ENCODE measurements at regions not wholly inside any gene's neighbourhood (a gene's known extent, or its start where the extent isn't known, plus 50 kb on each side); places are given as distances from the start of the nearest gene placed in this dataset.
"Not testable (repeated sequence)": the region's sequence is repeated elsewhere in the genome, so short reads cannot be mapped to it uniquely, and the experiment has no call there.

DNA sequence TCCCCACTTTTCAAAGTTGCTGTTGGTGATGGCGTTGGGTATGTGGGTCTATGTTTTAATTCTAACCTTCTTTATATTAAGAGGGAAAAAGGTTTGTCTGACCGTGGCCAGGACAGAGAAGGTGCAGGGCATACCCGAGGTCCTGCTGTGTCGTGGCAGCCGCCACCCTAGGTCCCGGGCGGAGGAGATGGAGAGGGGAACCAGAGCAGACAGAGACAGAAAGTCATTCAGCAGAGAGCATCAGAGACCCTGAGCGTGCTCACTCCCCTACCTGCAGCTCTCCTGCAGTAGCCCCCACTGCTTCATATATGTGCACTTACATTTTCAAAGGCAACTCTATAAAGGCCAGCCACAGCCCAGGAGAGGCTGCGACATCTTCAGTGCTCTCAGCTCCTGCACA is 327.2 kb upstream of the TNRC6C start:
- in situ Hi-C loops (cut with MboI; ENCODE audit: low pct_ligation_motif_present in 1 of 4, low pct_unique_long_range_greater_than_20kb in 1 of 4, low sequenced_read_pairs in 3 of 4): no loop called here

GRCh38 chr17:77632619-77633018 is 325.9 kb upstream of the TNRC6C start:
- no peaks in the 10 kb centered on the region for H3K9me3 ChIP-seq
- H3K4me3 ChIP-seq: no peak overlapping the region
- H3K36me3 ChIP-seq: no peaks in the 10 kb centered on the region
- 72 to 92% methylated on average over 2 to 6 of the region's 6 CpGs for WGBS, 2 donors (ENCODE audit: low coverage in 1 of 2)
- no peak overlapping the region for H3K27ac ChIP-seq
- in situ Hi-C loops (cut with MboI; ENCODE audit: low pct_ligation_motif_present in 1 of 4, low pct_unique_long_range_greater_than_20kb in 1 of 4, low sequenced_read_pairs in 3 of 4) (no loop called here), intact Hi-C loops (cut with DNase I; ENCODE audit: low total_unique reads) (no loop called here)
- no peak for DNase-seq
- H3K4me1 ChIP-seq: no peaks in the 10 kb centered on the region
- peaks cover 8% of the 10 kb centered on the region for H3K27me3 ChIP-seq
- TF ChIP-seq POLR2AphosphoS5 (IDR thresholded peaks at IDR 0.05) (no peak), EP300 (IDR thresholded peaks at IDR 0.05; ENCODE audit: low read depth) (no peak), POLR2A (IDR thresholded peaks at IDR 0.05) (no peak)
- TF ChIP-seq, protein P1, sequence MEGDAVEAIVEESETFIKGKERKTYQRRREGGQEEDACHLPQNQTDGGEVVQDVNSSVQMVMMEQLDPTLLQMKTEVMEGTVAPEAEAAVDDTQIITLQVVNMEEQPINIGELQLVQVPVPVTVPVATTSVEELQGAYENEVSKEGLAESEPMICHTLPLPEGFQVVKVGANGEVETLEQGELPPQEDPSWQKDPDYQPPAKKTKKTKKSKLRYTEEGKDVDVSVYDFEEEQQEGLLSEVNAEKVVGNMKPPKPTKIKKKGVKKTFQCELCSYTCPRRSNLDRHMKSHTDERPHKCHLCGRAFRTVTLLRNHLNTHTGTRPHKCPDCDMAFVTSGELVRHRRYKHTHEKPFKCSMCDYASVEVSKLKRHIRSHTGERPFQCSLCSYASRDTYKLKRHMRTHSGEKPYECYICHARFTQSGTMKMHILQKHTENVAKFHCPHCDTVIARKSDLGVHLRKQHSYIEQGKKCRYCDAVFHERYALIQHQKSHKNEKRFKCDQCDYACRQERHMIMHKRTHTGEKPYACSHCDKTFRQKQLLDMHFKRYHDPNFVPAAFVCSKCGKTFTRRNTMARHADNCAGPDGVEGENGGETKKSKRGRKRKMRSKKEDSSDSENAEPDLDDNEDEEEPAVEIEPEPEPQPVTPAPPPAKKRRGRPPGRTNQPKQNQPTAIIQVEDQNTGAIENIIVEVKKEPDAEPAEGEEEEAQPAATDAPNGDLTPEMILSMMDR (IDR thresholded peaks at IDR 0.05): no peak

More for the DNA sequence above, 327.2 kb upstream of the TNRC6C start:
- Histone ChIP-seq H3K4me3 (no peak overlapping the region), H3K27me3 (peaks cover 3% of the 10 kb centered on the region), H3K9me3 (peaks cover 0 to 6% of the 10 kb centered on the region in 2 donors), H3K36me3 (no peaks in the 10 kb centered on the region), H3K4me1 (no peaks in the 10 kb centered on the region), H3K27ac (no peak overlapping the region)
- DNase-seq: no peak
- 86 to 100% methylated on average over 1 to 9 of the region's 9 CpGs for WGBS, 2 donors (ENCODE audit: low coverage in 1 of 2)
- intact Hi-C loops (cut with DNase I; ENCODE audit: low total_unique reads): no loop called here
- TF ChIP-seq POLR2A (IDR thresholded peaks at IDR 0.05) (no peak), EP300 (IDR thresholded peaks at IDR 0.05; ENCODE audit: low read depth) (no peak), POLR2AphosphoS5 (IDR thresholded peaks at IDR 0.05) (no peak)
- TF ChIP-seq, protein P1 (IDR thresholded peaks at IDR 0.05): no peak

DNA sequence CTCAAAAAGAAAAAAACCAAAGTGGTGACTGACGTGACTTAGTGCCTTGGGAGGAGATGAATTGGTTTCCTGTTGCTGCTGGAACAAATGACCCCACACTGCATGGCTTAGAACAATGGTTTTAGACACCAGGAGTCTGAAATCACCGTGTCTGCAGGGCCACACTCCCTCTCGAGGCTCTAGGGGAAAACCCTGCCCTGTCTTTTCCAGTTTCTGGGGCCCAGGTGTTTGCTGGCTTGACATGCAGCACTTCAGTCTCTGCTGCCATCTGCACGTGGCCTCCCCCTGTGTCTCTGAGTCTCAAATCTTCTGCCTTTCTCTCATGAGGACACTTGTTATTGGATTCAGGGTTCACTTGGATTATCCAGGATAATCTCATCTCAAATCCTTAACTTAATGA is 323.8 kb upstream of the TNRC6C start:
- DNase-seq: peak; percentile 20
- Histone ChIP-seq H3K36me3 (no peaks in the 10 kb centered on the region), H3K4me3 (no peak overlapping the region), H3K9me3 (no peaks in the 10 kb centered on the region), H3K27me3 (peaks cover 25% of the 10 kb centered on the region), H3K4me1 (no peaks in the 10 kb centered on the region), H3K27ac (no peak overlapping the region)
- WGBS, 2 donors (ENCODE audit: low coverage in 1 of 2): 63 to 67% methylated on average over 3 to 4 of the region's 4 CpGs
- in situ Hi-C loops (cut with MboI; ENCODE audit: low pct_ligation_motif_present in 1 of 4, low pct_unique_long_range_greater_than_20kb in 1 of 4, low sequenced_read_pairs in 3 of 4) (no loop called here), intact Hi-C loops (cut with DNase I; ENCODE audit: low total_unique reads) (no loop called here)
- TF ChIP-seq POLR2AphosphoS5 (IDR thresholded peaks at IDR 0.05): no peak
- TF ChIP-seq EP300 (IDR thresholded peaks at IDR 0.05; ENCODE audit: low read depth): no peak
- TF ChIP-seq POLR2A (IDR thresholded peaks at IDR 0.05): no peak
- TF ChIP-seq, protein P1 (IDR thresholded peaks at IDR 0.05): no peak

GRCh38 chr17:77635176-77635575 is 323.3 kb upstream of the TNRC6C start:
- no peak for DNase-seq
- Histone ChIP-seq H3K27ac (no peak overlapping the region), H3K4me3 (no peak overlapping the region), H3K4me1 (no peaks in the 10 kb centered on the region), H3K27me3 (peaks cover 25% of the 10 kb centered on the region), H3K36me3 (no peaks in the 10 kb centered on the region), H3K9me3 (no peaks in the 10 kb centered on the region)
- WGBS, 2 donors (ENCODE audit: low coverage in 1 of 2): 72 to 90% methylated on average over 3 to 4 of the region's 4 CpGs
- intact Hi-C loops (cut with DNase I; ENCODE audit: low total_unique reads) (no loop called here), in situ Hi-C loops (cut with MboI; ENCODE audit: low pct_ligation_motif_present in 1 of 4, low pct_unique_long_range_greater_than_20kb in 1 of 4, low sequenced_read_pairs in 3 of 4) (no loop called here)
- TF ChIP-seq EP300 (IDR thresholded peaks at IDR 0.05; ENCODE audit: low read depth) (no peak), POLR2A (IDR thresholded peaks at IDR 0.05) (no peak), POLR2AphosphoS5 (IDR thresholded peaks at IDR 0.05) (no peak)
- TF ChIP-seq, protein P1 (IDR thresholded peaks at IDR 0.05): no peak

- H3K36me3 ChIP-seq; in situ Hi-C loops (cut with MboI; ENCODE audit: low pct_ligation_motif_present in 1 of 4, low pct_unique_long_range_greater_than_20kb in 1 of 4, low sequenced_read_pairs in 3 of 4); H3K27ac ChIP-seq; DNase-seq; H3K9me3 ChIP-seq; intact Hi-C loops (cut with DNase I; ENCODE audit: low total_unique reads); H3K4me3 ChIP-seq; H3K4me1 ChIP-seq: not testable (repeated sequence)
- WGBS, 2 donors (ENCODE audit: low coverage in 1 of 2): 68 to 100% methylated on average over 1 to 3 of the region's 3 CpGs
- peaks cover 23% of the 10 kb centered on the region for H3K27me3 ChIP-seq
These were observed 322.7 kb upstream of the TNRC6C start for GRCh38 chr17:77635785-77636184.

Measured in transverse colon (tissue), 4 donors.